ENCODE measurements at regions not wholly inside any gene's neighbourhood (a gene's known extent, or its start where the extent isn't known, plus 50 kb on each side); places are given as distances from the start of the nearest gene placed in this dataset.

- no peak for DNase-seq
Observed at GRCh38 chr13:62631619-62632018, 1216.0 kb upstream of the PCDH20 start.

- no peak for DNase-seq
Observed at GRCh38 chr13:62631124-62631523, 1215.5 kb upstream of the PCDH20 start.

GRCh38 chr13:62629618-62630017, 1214.0 kb upstream of the PCDH20 start:
- DNase-seq: no peak

- no peak for DNase-seq
Observed at GRCh38 chr13:62627226-62627625, 1211.6 kb upstream of the PCDH20 start.

- DNase-seq: no peak
Observed at GRCh38 chr13:62626771-62627170, 1211.1 kb upstream of the PCDH20 start.

GRCh38 chr13:62625214-62625881, 1209.7 kb upstream of the PCDH20 start:
- DNase-seq: no peak

- DNase-seq: no peak
Observed at GRCh38 chr13:62613819-62614218, 1198.2 kb upstream of the PCDH20 start.

GRCh38 chr13:62611343-62611742, 1195.7 kb upstream of the PCDH20 start:
- DNase-seq: no peak

- no peak for DNase-seq
Observed at GRCh38 chr13:62598708-62599107, 1183.1 kb upstream of the PCDH20 start.

- no peak for DNase-seq
Observed at GRCh38 chr13:62595976-62596375, 1180.3 kb upstream of the PCDH20 start.

GRCh38 chr13:62593804-62594203, 1178.2 kb upstream of the PCDH20 start:
- no peak for DNase-seq

- DNase-seq: no peak
Observed at GRCh38 chr13:62583466-62583865, 1167.8 kb upstream of the PCDH20 start.

GRCh38 chr13:62578402-62578801, 1162.8 kb upstream of the PCDH20 start:
- no peak for DNase-seq

- DNase-seq: no peak
Observed at GRCh38 chr13:62564770-62565169, 1149.1 kb upstream of the PCDH20 start.

- DNase-seq: no peak
Observed at GRCh38 chr13:62563251-62563650, 1147.6 kb upstream of the PCDH20 start.

GRCh38 chr13:62556978-62557377, 1141.3 kb upstream of the PCDH20 start:
- DNase-seq: no peak

- no peak for DNase-seq
Observed at GRCh38 chr13:62551588-62551987, 1135.9 kb upstream of the PCDH20 start.

GRCh38 chr13:62544928-62545327, 1129.3 kb upstream of the PCDH20 start:
- DNase-seq: no peak

GRCh38 chr13:62537593-62537992, 1121.9 kb upstream of the PCDH20 start:
- no peak for DNase-seq

GRCh38 chr13:62525652-62526051, 1110.0 kb upstream of the PCDH20 start:
- no peak for DNase-seq

- DNase-seq: no peak
Observed at GRCh38 chr13:62524498-62524897, 1108.8 kb upstream of the PCDH20 start.

GRCh38 chr13:62524061-62524460, 1108.4 kb upstream of the PCDH20 start:
- DNase-seq: no peak

GRCh38 chr13:62512194-62513141, 1096.8 kb upstream of the PCDH20 start:
- no peak for DNase-seq
